ENCODE measurements at regions not wholly inside any gene's neighbourhood (a gene's known extent, or its start where the extent isn't known, plus 50 kb on each side); places are given as distances from the start of the nearest gene placed in this dataset.

GRCh38 chr12:24075650-24076049 is 126.2 kb upstream of the SOX5 start:
- no peak for TF ChIP-seq TCF7L2 (IDR thresholded peaks at IDR 0.05; ENCODE audit: borderline replicate concordance, extremely low read depth, insufficient read depth, insufficient read length)
- TF ChIP-seq, protein P1, sequence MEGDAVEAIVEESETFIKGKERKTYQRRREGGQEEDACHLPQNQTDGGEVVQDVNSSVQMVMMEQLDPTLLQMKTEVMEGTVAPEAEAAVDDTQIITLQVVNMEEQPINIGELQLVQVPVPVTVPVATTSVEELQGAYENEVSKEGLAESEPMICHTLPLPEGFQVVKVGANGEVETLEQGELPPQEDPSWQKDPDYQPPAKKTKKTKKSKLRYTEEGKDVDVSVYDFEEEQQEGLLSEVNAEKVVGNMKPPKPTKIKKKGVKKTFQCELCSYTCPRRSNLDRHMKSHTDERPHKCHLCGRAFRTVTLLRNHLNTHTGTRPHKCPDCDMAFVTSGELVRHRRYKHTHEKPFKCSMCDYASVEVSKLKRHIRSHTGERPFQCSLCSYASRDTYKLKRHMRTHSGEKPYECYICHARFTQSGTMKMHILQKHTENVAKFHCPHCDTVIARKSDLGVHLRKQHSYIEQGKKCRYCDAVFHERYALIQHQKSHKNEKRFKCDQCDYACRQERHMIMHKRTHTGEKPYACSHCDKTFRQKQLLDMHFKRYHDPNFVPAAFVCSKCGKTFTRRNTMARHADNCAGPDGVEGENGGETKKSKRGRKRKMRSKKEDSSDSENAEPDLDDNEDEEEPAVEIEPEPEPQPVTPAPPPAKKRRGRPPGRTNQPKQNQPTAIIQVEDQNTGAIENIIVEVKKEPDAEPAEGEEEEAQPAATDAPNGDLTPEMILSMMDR (IDR thresholded peaks at IDR 0.05 in 2 of 3, conservative IDR thresholded peaks at IDR 0.05 in 1 of 3; ENCODE audit: borderline replicate concordance in 1 of 3, insufficient read depth in 1 of 3, low read depth in 2 of 3, low read length in 2 of 3), result no peak
- TF ChIP-seq POLR2A (IDR thresholded peaks at IDR 0.05; ENCODE audit: borderline replicate concordance, extremely low read depth, insufficient read depth, insufficient read length), result no peak
- TF ChIP-seq ELF1 (IDR thresholded peaks at IDR 0.05; ENCODE audit: borderline replicate concordance, low read depth), result no peak

Measured in HCT116 (cell line).